ENCODE measurements at regions not wholly inside any gene's neighbourhood (a gene's known extent, or its start where the extent isn't known, plus 50 kb on each side); places are given as distances from the start of the nearest gene placed in this dataset.

DNA sequence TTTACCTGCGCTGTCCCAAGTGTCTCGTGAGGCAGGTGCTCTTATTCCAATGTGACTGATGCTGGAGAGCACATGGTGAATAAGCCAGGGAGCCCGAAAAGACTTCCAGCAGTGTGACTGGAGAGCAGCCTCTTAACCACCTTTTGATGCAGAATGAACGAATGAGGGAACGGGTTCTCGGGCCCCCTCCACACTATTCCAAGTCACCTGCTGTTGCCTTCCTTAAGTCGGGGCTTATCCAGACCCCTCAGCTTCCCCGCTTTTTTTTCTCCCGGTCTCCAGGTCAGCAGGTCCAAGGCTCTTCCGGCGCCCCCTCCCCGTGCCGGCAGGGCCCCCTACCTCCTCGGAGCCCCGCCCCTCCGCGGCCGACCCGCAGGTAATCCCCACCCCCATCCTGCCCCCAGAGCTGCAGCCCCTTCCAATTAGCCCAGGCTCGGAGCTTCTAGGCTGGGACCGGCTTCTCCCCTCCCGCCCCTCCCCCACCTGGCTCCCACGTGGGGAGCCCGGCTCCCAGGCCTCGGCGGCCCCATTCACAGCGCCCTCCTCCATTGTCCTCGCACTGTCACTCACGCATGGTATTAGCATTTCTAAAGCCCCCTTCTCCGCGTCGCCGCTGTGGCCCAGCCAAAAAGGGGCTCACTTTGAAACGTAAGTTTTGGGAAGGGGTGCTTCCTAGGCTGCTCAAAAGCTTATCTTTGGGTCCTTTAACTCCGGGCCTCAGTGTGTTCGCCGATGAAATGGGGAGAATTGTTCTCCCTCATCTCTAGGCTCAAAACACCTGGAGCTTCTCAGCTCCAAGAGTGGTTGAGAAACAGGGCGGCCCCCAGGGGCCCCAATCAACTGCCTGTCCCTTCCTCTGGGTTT is 56.2 kb upstream of the PJA1 start:
- no peak for DNase-seq

GRCh38 chrX:69218407-69218997 is 53.2 kb upstream of the PJA1 start:
- DNase-seq: no peak

GRCh38 chrX:69216911-69217310 is 51.7 kb upstream of the PJA1 start:
- no peak for DNase-seq

DNA sequence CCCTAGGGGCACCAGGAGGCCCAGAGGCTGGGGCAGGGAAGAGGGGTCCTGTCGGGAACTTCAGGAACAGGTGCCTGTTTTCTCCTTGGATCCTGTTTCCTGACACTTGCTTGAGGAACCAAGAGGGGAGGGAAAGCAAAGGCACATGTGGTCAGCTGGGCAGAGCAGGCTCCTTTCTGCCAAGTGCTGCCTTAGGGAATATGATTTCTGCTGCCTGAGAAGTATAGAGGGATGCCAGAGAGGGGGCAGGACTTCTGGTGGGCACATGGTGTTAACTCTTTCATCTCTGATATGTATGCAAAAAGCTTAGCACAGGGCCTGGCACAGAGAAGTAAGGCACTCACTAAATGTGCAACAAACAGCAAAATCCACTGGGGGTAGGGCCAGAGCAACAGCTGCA is 51.2 kb upstream of the PJA1 start:
- DNase-seq: no peak

GRCh38 chrX:69215161-69215875 is 50.1 kb upstream of the PJA1 start:
- DNase-seq: no peak

Data from NCI-H1436 (cell line).